Inferior parietal cortex (tissue), 1 donor: ENCODE measurements at regions not wholly inside any gene's neighbourhood (a gene's known extent, or its start where the extent isn't known, plus 50 kb on each side); places are given as distances from the start of the nearest gene placed in this dataset.

ENCODE experiments used
- DNase-seq: peaks from one replicate; pipeline ENCODE4 v3.0.0-alpha.2; 2016; ENCODE audit errors: extremely low spot score

DNA sequence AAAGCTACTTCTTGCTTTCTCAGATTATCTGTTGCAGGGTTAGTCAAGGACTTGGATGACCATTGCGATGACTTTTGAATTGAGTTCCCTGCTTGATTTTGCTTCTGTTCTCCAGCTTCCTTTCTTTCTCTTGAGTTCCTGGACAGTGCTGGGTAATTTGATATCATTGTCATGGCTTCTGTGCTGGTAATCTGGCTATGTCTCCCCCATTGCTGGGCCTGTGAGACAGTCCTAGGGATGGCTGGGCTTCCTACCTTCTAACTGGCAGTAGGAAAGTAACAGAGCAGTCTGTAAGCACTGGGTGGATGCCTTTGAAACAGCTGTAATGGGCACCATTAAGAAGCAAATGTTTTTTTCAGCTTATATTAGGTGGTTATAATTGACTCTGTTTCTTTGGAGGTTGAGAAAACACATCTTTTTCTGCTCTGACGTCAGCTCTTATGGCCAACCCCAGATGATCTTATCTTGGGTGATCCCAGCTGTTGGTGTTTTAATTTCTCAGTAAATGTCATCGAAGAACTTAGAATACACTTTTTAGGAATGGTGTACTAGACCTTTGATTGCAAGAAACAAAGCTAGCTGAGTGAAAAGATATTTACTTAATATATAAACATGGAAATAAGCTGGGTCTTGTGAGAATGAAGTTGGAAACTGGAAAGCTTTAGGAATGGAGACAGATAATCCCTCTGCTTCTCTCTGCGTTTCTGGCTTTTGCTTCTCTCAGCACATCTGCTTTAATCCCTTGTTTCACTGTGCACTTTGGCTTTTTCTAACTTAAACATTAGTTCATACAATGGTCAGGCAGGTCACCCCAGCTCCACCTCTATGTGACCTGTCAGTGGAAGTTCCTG lies 195.0 kb upstream of the MAN1A1 start:
- DNase-seq: no peak

- DNase-seq: no peak
Observed at GRCh38 chr6:119543332-119543731, 193.8 kb upstream of the MAN1A1 start.

DNA sequence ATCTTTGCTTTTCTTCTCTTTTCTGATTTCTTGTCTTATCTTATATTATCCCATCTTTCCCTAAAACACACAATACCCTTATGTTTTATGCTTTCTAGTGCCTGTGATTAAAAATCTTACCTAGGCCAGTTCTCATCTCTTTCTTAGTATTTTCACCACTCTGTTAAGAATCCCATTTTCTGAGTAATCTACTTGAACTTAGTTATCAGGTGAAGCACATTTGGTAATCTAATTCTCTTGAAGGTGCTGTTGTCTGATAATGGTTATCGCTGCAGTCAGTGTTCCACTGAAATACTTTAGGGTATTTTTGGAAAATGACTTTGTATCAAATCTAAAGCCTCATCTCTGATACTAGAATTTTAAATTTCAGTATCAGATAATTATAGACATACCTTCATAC lies 192.5 kb upstream of the MAN1A1 start:
- DNase-seq: no peak

DNA sequence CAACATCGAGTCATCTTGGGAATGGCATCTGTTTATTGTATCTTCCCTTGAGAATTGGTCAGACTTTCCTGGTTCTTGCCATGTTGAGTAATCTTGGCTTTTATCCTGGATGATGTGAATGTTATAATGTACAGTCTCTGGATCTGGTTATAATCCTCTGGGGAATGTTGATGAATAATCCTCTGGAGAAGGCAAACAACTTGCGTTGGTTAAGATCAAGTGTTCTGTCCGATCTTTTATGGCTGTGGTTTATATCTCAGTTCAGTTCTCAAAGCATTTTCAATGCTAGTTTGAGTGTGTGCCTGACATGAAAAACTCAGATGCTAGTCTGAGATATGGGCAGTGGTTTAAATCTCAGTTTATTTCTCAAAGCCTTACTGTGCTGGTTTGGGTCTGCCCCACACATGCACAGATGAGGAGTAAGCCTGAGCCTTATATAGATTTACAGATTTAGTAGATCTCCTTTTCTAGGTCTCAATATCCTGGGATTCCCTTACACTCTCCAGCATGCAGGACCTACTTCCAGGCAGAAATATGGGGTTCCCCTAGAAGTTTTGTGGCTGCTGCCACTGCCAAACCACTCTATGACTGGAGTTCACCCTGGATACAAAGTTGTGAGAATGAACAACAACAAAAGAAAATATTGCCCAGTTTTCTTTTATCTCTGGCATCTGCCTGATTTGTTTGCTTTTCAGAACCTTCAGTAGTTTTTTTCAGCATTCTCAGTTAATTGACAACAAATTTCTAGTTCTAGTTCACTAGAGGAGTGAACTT lies 191.8 kb upstream of the MAN1A1 start:
- DNase-seq: peak; percentile 15

- DNase-seq: no peak
Observed at GRCh38 chr6:119540417-119540816, 190.9 kb upstream of the MAN1A1 start.

DNA sequence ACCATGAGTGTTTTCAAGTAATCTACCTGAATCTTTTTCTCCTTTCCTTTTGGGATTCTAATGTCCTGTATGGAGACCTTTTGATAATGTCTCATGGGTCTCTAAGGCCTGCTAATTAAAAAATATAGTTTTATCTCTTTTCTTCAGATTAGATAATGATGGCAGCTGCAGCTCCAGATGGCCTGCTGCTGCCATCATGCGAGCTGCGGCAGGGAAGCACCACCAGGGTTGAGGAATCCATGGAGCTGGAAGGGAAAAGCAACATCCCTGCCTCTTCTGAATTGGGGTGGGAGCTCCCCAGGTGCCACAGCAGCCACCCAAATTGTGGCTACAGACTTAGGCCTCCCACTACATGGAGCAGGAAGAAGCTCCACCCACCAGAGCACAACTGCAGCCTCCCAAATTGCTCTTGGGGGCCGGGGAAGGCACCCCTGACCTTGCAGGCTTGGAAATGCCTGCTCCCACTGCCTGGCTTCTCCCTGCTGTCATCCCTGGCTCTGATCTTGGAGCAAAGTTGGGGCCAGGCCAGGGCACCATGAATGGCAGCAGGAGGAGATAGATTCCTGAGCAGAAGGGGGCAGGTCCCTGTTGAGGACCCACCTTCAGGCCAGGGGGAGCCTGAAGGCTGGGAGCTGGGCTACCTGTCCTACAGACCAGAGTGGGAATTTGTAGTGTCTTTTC lies 189.6 kb upstream of the MAN1A1 start:
- no peak for DNase-seq

DNA sequence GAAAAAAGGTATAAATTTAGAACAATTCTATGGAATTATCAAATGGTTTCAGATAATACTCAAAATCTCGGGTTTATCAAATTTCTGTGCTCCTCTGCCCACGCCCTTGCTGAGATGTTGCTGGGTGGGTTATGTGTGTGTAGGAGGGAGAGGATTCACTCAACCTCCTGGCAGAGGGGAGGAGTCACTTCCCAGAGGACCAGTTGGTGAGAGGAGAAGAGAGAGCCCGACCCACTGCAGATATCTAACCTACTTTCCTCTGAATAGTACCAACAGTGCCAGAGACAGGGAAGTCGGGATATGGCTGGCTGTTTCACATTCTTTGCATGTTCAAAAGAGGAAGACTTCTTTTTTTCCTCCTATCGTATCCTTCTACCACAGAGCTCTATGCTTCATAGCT lies 187.1 kb upstream of the MAN1A1 start:
- no peak for DNase-seq

GRCh38 chr6:119535332-119535731 lies 185.8 kb upstream of the MAN1A1 start:
- DNase-seq: no peak

- DNase-seq: no peak
Observed at GRCh38 chr6:119533603-119534279, 184.2 kb upstream of the MAN1A1 start.

GRCh38 chr6:119527231-119527578 lies 177.6 kb upstream of the MAN1A1 start:
- DNase-seq: no peak

- no peak for DNase-seq
Observed at GRCh38 chr6:119526561-119527230, 177.1 kb upstream of the MAN1A1 start.

- no peak for DNase-seq
Observed at GRCh38 chr6:119524410-119524809, 174.8 kb upstream of the MAN1A1 start.

DNA sequence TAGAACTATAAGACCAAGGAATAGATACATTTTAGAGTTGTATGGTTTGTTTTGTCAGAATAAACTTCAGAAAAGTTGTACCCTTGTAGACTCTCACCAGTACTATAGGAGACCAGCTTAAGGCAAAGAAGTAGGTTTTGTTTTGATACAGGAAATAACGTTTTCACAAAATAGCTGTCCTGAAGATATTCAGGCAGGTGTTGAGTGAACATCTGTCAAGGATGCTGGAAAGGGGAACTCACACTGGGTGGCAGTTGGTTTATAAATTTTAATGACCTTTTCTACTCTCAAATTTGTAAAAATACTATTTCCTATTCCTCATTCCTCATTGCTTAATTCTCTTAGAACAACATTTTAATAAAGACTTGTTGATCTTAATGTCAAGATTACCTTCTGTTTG lies 174.0 kb upstream of the MAN1A1 start:
- DNase-seq: no peak

GRCh38 chr6:119521251-119521650 lies 171.7 kb upstream of the MAN1A1 start:
- no peak for DNase-seq

DNA sequence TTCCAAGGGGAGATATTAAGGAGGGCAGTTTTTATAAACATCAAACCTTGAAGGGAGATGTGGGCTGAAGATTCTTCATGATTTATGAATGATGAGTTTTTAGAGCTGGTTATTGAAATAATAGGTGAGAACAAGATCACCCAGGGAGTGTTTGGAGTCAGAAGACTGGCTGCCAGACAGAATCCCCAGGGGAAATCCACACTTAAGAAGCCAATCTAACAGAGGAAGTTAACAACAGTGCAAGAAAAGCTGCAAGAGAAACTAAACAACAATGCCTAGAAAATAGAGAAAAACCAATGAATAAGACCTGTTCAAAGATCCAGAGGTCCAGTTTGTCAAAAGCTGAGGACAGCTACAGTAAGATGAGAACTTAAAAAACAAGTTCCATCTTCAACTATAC lies 167.9 kb upstream of the MAN1A1 start:
- DNase-seq: no peak

- no peak for DNase-seq
Observed at GRCh38 chr6:119514345-119514744, 164.8 kb upstream of the MAN1A1 start.

- no peak for DNase-seq
Observed at GRCh38 chr6:119511024-119511423, 161.5 kb upstream of the MAN1A1 start.

DNA sequence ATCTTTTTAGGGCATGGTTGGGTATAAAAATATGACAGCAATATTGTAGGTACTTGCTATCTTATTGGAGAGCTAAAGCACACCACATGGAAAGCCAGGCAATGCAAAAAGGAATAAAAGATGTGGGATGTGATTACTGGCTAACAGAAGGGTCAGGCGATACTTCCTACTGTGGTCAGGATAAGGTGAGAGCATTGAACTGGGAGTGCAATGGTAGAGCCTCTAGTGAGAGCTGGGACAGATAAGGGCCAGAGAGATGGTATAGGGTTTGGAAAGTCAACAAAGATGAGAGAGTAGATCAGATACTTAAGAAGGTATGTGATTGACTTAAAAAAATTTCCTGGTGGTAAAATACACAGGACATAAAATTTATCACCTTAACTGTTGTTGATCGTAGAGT lies 160.7 kb upstream of the MAN1A1 start:
- no peak for DNase-seq

GRCh38 chr6:119506631-119507174 lies 157.1 kb upstream of the MAN1A1 start:
- DNase-seq: no peak

DNA sequence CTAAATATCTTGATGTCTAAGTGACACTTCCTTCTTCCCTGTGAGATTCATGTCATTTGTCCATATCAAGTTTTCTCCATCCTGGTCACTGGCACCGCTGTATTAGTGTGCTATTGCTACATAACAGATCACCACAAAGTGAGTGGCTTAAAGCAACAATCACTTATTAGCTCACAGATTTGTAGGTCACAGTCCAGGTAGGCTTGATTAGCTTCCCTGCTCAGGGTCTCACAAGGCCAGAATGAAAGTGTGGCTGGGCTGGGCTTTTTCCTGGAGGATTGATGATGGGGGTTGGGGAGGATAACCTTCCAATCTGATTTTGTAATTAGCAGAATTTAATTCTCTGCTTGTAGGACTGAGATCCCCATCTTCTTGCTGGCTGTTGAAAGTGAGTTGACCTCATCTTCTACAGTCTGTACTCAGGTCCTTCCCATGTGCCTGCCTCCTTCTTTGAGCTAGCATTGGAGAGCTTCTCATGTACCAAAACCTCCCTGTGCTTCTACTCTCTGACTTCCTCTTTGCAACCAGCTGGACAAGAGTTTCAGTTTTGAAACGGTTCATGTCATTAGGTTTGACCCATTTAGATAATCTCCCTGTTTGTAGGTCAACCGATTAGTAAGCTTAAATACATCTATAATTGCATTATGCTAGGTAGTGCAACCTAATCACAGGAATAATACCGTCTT lies 152.4 kb upstream of the MAN1A1 start:
- no peak for DNase-seq

DNA sequence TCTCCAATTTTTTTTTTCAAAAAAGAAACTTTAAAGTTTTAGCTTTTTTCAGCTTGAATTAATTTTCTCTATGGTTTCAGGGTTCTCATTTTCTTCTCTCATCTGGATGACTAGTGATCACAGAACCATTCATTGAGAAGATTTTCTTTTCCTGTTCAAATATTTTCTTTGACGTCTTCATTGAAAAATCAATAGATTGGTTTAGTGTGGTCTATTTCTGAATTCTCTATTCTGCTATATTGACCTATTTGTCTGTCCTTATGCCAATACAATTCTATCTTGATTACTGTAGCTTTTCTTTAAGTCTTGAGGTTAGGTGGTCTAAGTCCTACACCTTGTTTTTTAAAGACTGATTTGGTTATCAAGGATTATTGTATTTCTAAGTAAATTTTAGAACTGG lies 150.2 kb upstream of the MAN1A1 start:
- DNase-seq: no peak
